SK-N-SH treated with all-trans-retinoic acid at 6 μM for 48 hours (cell line): ENCODE measurements at regions not wholly inside any gene's neighbourhood (a gene's known extent, or its start where the extent isn't known, plus 50 kb on each side); places are given as distances from the start of the nearest gene placed in this dataset.

ENCODE experiments used
- ARNTL ChIP-seq: fragments of 450-650 bp; formaldehyde crosslinking; IDR thresholded peaks from 2 replicates; pipeline ENCODE4 v1.5.0; 2020; ENCODE audit warnings: low read depth, mild to moderate bottlenecking, moderate library complexity, borderline replicate concordance
- CREB5 ChIP-seq: fragments of 250-450 bp; sonication (Bioruptor Pico); IDR thresholded peaks from 2 replicates; pipeline ENCODE4 v1.5.1; 2020; ENCODE audit warnings: low read depth, mild to moderate bottlenecking, moderate library complexity
- ISL1 ChIP-seq: fragments of 250-450 bp; sonication (Bioruptor Pico); IDR thresholded peaks from 2 replicates; pipeline ENCODE4 v2.1.2; 2022; ENCODE audit warnings: mild to moderate bottlenecking, moderate library complexity
- TOX ChIP-seq: fragments of 250-450 bp; sonication (Bioruptor Pico); IDR thresholded peaks from 2 replicates; pipeline ENCODE4 v1.8.0; 2021; ENCODE audit warnings: mild to moderate bottlenecking, moderate library complexity, borderline replicate concordance
- ZFP3 ChIP-seq: fragments of 250-450 bp; sonication (Bioruptor Pico); IDR thresholded peaks from 2 replicates; pipeline ENCODE4 v1.5.0; 2020; ENCODE audit warnings: mild to moderate bottlenecking, moderate library complexity
- ZFP30 ChIP-seq: fragments of 450-650 bp; formaldehyde crosslinking; IDR thresholded peaks from 2 replicates; pipeline ENCODE4 v1.5.0; 2022; ENCODE audit warnings: mild to moderate bottlenecking, moderate library complexity

DNA sequence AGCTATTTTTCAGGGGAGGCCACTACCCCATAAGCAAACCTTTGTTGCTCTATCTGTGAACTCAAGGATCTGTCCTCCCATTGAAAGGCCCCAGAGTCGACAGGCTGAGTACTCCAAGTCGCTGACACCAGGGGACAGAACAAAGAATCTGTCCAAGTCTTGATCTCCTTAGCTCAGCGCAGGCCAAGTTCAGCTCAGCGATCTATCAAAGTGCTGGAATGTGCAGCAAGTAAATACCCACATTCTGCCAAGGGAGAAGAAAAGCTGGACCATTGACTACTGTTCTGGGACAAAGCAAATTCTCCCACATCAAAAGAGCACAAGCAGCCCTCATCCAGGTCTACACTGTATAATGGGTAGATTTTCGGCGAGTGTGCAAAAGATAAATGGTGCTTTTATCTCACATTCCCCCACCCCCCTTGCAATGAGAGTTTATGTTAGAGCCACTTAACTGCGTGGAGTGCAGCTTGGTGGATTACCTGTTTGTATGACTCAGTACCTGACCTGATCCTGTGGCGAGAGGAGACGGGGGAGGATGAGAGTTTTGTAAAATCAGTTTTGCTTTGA, 391.7 kb upstream of the SGCG start:
- TF ChIP-seq TOX (CRISPR knock-in tag) (no peak), CREB5 (CRISPR knock-in tag) (no peak), ZFP3 (CRISPR knock-in tag) (no peak), ISL1 (CRISPR knock-in tag) (no peak), ZFP30 (CRISPR knock-in tag) (no peak), ARNTL (CRISPR knock-in tag) (no peak)
